ENCODE measurements at regions not wholly inside any gene's neighbourhood (a gene's known extent, or its start where the extent isn't known, plus 50 kb on each side); places are given as distances from the start of the nearest gene placed in this dataset.

GRCh38 chr5:74382123-74382855 is 258.2 kb downstream of the ENC1 start:
- DNase-seq (ENCODE audit: low read depth in 2 of 2): no peak

GRCh38 chr5:74380193-74380592 is 260.3 kb downstream of the ENC1 start:
- no peak for DNase-seq (ENCODE audit: low read depth in 2 of 2)

DNA sequence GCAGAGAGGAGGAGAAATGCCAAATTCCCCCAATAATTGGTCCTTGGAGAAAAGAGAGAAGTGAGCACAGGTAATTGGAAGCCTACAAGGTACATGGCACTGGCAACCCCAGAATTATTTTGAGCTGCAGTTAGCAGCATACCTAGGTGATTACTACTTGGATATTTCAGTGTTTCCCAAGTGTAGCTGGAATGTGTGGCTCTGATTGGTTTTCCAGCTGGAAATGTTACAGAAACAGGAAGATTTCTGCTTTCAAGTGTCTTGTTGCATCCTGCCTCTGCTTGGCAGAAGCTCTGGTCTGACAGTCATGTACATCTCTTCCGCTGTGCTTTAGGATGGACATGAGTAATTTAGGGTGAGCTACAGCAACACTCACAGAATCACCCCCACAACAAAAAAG is 262.1 kb downstream of the ENC1 start:
- DNase-seq (ENCODE audit: low read depth in 2 of 2): no peak

DNA sequence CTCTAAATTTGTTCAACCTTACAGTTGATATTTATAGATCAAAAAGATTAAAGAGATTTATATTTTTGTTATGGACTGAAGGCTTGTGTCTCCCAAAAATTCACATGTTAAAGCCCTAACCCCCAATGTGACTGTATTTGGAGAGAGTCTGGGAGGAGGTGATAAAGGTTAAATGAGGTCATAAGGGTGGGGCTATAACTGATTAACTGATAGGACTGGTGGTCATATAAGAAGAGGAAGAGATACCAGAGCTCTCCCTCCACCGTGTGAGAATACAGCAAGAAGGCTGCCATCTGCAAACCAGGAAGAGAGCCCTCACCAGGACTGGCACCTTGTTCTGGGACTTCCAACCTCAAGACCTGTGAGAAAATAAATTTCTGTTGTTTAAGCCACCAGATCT is 264.3 kb downstream of the ENC1 start:
- no peak for DNase-seq (ENCODE audit: low read depth in 2 of 2)

GRCh38 chr5:74375271-74375670 is 265.3 kb downstream of the ENC1 start:
- no peak for DNase-seq (ENCODE audit: low read depth in 2 of 2)

GRCh38 chr5:74374656-74375055 is 265.9 kb downstream of the ENC1 start:
- DNase-seq (ENCODE audit: low read depth in 2 of 2): no peak

- no peak for DNase-seq (ENCODE audit: low read depth in 2 of 2)
Observed at GRCh38 chr5:74373076-74373475, 267.5 kb downstream of the ENC1 start.

- no peak for DNase-seq (ENCODE audit: low read depth in 2 of 2)
Observed at GRCh38 chr5:74372502-74373064, 267.9 kb downstream of the ENC1 start.

GRCh38 chr5:74372051-74372450 is 268.5 kb downstream of the ENC1 start:
- DNase-seq (ENCODE audit: low read depth in 2 of 2): no peak

DNA sequence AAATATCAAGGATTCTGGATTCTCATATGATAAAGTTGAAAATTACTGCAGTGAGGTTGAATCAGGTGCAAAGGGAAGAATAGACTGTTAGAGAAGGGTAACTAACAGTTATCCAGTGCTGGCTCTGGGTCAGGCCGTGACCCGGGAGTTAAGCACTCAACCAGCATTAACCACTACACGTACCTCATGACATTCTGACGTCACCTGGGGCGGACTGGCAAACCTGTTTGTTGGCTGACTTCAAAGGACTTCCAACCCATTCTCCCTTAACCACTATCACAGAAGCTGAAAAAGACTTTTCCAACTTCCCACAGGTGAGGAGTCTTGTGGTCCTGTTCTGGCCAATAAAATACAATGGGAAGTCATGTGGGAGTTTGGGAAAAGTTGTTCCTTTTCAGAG is 268.9 kb downstream of the ENC1 start:
- no peak for DNase-seq (ENCODE audit: low read depth in 2 of 2)

DNA sequence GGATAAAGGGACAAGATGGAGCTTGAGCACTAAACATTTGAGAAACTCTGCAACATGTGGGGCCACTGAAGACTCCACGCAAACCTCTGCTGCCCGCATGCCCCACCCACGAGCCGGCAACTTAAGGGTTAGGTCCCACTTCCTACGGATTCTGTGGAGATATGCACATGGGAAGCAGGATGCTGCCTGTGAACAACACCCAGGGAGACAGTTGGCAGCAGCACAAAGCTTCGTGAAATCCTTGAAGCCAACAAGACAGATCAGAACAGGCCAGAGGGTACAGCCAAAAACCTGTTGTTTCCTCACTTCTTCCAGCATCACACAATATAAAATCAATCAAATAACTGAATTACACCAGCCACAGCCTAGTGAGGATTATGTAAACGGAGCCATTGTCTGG is 270.4 kb downstream of the ENC1 start:
- DNase-seq (ENCODE audit: low read depth in 2 of 2): no peak

DNA sequence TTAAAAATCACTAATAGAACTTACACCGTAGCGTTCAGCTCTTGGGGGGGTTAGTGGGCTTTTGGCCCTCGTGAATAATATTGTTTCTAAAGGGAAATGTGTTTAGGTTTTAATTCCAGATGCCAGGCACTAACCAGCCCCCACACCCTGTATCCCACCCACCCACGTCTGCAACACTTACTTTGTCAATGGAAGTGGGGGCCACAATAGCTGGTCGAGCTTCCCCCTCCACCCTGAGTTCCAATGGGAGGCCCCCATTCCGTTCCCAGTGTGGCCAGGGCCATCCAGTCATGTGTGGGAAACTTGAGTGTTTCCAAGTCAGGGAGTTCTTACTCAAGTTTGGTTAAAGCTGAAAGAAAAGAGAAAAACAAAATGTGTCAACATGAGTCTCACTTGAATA is 271.4 kb downstream of the ENC1 start:
- no peak for DNase-seq (ENCODE audit: low read depth in 2 of 2)

DNA sequence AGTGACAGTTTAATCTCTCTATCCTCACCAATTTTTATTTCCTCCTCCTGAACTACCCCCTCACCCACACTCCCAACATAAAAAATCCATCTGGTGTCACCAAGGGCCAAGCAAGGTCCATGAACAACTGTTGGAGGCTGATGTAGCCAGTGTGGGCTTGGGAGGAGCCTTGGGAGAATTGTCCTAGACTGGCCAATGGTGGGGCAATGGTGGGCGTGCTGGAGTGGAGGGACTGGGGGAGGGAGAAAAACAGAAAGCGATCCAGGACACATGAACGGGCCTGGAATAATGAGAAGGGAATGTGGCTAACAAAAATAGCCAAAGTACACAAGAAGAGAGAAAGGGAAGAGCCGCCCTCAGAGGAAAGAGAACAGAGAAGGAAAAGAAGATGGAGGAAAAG is 272.6 kb downstream of the ENC1 start:
- no peak for DNase-seq (ENCODE audit: low read depth in 2 of 2)

DNA sequence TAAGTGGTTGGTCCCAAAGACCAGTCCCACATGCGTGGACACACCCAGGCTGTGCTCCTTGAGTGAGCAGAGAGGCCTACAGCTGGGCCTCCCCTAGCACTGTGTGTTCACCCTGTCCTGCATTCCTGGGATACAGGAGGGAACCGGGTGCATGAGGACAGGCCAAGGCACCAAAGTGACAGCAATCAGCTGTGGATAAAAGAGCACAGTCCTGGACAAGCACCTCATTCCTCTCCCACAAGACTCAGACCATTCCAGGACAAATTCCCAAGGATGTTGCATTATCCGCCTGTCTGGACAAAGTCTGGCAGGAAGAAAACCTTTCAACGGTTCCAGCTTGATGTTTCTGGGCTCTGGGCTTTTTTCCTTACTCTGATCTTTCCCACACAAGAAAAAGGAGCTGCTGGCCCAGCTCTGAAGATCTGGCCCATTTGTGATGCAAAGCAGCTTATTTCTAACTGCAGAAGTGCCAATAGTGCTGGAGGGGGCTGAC is 273.2 kb downstream of the ENC1 start:
- DNase-seq (ENCODE audit: low read depth in 2 of 2): no peak

DNA sequence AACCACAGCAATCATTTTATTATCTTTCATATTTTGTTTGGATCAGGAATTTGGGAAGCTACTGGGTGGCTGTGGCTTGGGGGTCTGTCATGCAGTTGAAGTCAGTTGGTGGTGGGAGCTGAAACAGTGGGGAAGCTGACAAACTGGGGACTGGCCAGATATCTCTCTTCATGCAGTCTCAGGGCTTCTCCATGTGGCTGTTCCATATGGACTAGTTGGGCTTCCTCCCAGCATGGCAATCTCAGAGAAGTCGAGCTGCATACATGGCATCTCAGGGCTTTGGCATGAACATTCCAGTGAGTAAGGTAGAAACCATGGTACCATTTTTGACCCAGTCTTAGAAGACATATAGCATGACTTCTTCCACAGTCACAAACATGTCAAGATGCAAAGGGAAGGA is 274.8 kb downstream of the ENC1 start:
- no peak for DNase-seq (ENCODE audit: low read depth in 2 of 2)

- no peak for DNase-seq (ENCODE audit: low read depth in 2 of 2)
Observed at GRCh38 chr5:74364507-74364906, 276.0 kb downstream of the ENC1 start.

GRCh38 chr5:74363603-74364205 is 276.8 kb downstream of the ENC1 start:
- no peak for DNase-seq (ENCODE audit: low read depth in 2 of 2)

DNA sequence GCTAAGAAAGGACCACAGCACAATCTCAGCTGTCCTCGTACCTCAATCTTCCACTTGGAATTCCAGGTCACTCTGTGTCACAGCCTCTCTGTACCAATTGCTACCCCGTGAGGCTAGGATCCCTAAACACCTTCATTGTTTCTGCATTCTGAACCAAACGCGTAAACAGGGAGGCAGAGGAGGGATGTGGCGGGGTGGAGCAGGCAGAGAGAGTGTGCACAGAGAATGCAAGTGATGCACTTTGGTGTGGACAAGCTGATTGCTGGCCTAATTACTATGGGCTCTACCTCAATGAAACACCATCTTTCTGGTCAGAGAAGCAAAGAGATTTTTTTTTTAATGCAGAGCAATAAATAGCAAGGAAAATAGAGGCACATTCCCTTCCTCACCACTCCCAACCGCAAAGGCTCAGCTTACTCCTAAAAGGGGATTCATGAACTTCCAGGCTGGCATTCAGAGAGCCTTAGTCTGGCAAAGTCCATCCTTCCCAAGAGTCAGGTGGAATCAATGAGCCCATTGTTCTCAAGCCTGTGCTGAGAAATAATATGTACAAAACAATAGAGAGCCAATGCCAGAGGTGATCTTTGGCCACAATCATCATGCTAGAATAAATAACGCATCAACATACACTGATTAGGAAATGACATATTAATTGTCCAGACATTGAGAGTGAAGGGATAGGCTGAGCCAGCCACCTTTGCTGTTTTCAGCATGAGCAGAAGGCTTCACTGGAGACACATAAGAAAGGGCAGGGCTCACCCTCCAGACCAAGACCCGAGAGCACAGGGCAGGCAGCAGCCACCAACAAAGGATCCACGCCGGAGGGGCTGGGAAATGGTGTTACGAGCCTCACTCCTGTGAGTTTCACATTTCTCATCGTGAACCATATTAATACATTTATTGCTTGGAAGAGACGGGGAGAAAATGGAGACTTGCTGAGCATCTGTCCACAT is 278.8 kb downstream of the ENC1 start:
- DNase-seq (ENCODE audit: low read depth in 2 of 2): no peak

DNA sequence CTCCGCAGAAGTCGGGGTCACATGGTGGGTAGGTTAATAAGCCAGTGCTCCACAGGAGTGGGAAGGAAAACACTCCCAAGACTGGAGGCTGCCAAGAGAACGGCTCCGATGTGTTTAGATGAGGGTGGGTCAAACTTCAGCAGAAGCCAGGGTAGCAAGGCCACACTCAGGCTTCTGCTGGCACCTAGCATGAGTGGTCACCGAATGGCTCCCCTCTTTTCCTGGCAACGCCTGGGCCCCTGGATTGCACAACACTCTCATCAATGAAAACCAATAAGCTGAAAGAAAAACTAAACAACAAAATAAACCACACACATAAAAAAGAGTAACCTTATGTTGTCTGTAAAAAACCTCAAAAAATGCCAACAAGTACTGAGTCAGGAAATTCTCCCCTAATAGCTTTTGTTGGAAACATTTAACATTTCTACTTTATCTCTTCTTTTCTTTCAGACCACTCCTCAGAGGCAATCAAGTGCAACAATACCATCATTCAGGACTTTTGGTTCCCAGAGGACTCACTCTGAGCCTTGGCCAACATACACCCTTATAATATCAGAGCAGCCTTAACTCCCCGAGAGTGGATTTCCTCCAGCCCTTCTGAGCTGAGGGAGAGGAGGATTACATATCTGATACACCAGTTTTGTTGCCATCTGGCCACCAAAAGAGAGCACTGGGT is 279.9 kb downstream of the ENC1 start:
- DNase-seq (ENCODE audit: low read depth in 2 of 2): no peak

GRCh38 chr5:74357827-74358226 is 282.7 kb downstream of the ENC1 start:
- no peak for DNase-seq (ENCODE audit: low read depth in 2 of 2)

DNA sequence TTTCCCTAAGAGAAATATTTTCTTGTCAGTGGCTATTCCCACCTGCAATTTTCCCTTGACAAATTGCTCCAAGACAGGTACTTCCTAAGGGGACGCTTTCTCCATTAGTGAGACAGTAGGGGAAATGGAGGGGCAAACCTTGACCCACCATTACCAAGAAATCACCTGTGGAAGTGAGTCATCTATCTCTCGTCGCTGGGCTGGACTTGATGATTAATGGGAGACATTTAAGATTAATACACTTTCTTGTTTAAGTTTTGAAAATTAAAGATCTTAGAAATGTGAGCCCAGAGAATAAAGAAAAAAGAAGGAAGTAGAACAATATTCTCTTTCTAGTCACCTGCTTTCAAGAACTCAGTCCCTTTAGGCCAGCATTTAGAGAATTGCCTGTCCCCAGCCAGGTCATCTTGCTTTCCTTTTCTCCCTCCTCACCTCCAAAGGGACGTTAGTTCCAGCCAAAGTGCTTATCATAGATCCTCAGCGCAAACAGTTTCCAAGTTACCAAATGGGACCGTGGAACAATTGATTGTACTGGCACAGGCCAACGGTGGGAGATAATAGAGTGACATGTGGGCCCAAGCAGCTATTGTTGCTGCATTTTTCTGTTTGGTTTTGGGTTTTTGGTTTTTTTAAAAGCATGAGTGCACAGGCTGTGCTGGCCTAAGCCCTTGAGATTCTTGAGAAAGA is 284.4 kb downstream of the ENC1 start:
- DNase-seq (ENCODE audit: low read depth in 2 of 2): no peak

Data from stimulated activated CD8-positive, alpha-beta memory T cell treated with anti-CD3 and anti-CD28 coated beads, Interleukin-15, amount 100 ng/mL, for 4 hours (primary cell).